ENCODE measurements at regions not wholly inside any gene's neighbourhood (a gene's known extent, or its start where the extent isn't known, plus 50 kb on each side); places are given as distances from the start of the nearest gene placed in this dataset.

- Histone ChIP-seq H3F3A (ENCODE audit: insufficient read depth) (no peaks in the 10 kb centered on the region), H4K20me1 (ENCODE audit: low read depth, low read length) (no peaks in the 10 kb centered on the region), H2AFZ (ENCODE audit: low read depth, low read length, severe bottlenecking) (no peak overlapping the region), H3K9me2 (replicated peaks; ENCODE audit: insufficient read depth, low read length) (no peaks in the 10 kb centered on the region), H3K27me3 (ENCODE audit: low read length) (no peaks in the 10 kb centered on the region), H3K79me2 (ENCODE audit: insufficient read depth, low read length) (no peaks in the 10 kb centered on the region), H3K36me3 (ENCODE audit: low read length) (no peaks in the 10 kb centered on the region), H3K4me2 (ENCODE audit: low read depth, low read length, poor library complexity, severe bottlenecking) (no peak overlapping the region), H3K9ac (ENCODE audit: low read length) (no peak overlapping the region), H3K4me3 (ENCODE audit: insufficient read depth, low read length, poor library complexity, severe bottlenecking) (no peak overlapping the region), H3K27ac (ENCODE audit: low read depth, low read length) (no peak overlapping the region), H3K9me3 (ENCODE audit: insufficient read depth, low read length) (no peaks in the 10 kb centered on the region)
- TF ChIP-seq EZH2phosphoT487 (conservative IDR thresholded peaks at IDR 0.05; ENCODE audit: low read length): no peak
- no peak for TF ChIP-seq CTCF (IDR thresholded peaks at IDR 0.05; ENCODE audit: insufficient read depth, low read length, poor library complexity, severe bottlenecking)
These were observed 1632.0 kb downstream of the PCDH9 start for GRCh38 chr13:65597839-65598818.

- H3K27me3 ChIP-seq (ENCODE audit: low read length): no peaks in the 10 kb centered on the region
- no peak overlapping the region for H3K9ac ChIP-seq (ENCODE audit: low read length)
- no peak overlapping the region for H2AFZ ChIP-seq (ENCODE audit: low read depth, low read length, severe bottlenecking)
- H3K9me2 ChIP-seq (replicated peaks; ENCODE audit: insufficient read depth, low read length): no peaks in the 10 kb centered on the region
- no peak overlapping the region for H3K4me2 ChIP-seq (ENCODE audit: low read depth, low read length, poor library complexity, severe bottlenecking)
- no peaks in the 10 kb centered on the region for H3K36me3 ChIP-seq (ENCODE audit: low read length)
- no peak overlapping the region for H3K27ac ChIP-seq (ENCODE audit: low read depth, low read length)
- H4K20me1 ChIP-seq (ENCODE audit: low read depth, low read length): no peaks in the 10 kb centered on the region
- no peaks in the 10 kb centered on the region for H3F3A ChIP-seq (ENCODE audit: insufficient read depth)
- no peak overlapping the region for H3K4me3 ChIP-seq (ENCODE audit: insufficient read depth, low read length, poor library complexity, severe bottlenecking)
- H3K79me2 ChIP-seq (ENCODE audit: insufficient read depth, low read length): no peaks in the 10 kb centered on the region
- TF ChIP-seq CTCF (IDR thresholded peaks at IDR 0.05; ENCODE audit: insufficient read depth, low read length, poor library complexity, severe bottlenecking) (no peak), EZH2phosphoT487 (conservative IDR thresholded peaks at IDR 0.05; ENCODE audit: low read length) (no peak)
- no peaks in the 10 kb centered on the region for H3K9me3 ChIP-seq (ENCODE audit: insufficient read depth, low read length)
These were observed 1634.2 kb downstream of the PCDH9 start for GRCh38 chr13:65595916-65596315.

GRCh38 chr13:65594298-65594781 is 1635.8 kb downstream of the PCDH9 start:
- H3K79me2 ChIP-seq (ENCODE audit: insufficient read depth, low read length): no peaks in the 10 kb centered on the region
- no peak overlapping the region for H3K27ac ChIP-seq (ENCODE audit: low read depth, low read length)
- H3K36me3 ChIP-seq (ENCODE audit: low read length): no peaks in the 10 kb centered on the region
- TF ChIP-seq CTCF (IDR thresholded peaks at IDR 0.05; ENCODE audit: insufficient read depth, low read length, poor library complexity, severe bottlenecking) (no peak), EZH2phosphoT487 (conservative IDR thresholded peaks at IDR 0.05; ENCODE audit: low read length) (no peak)
- H3K4me2 ChIP-seq (ENCODE audit: low read depth, low read length, poor library complexity, severe bottlenecking): no peak overlapping the region
- H3K9me2 ChIP-seq (replicated peaks; ENCODE audit: insufficient read depth, low read length): no peaks in the 10 kb centered on the region
- peak overlapping the region; percentile 48 for H2AFZ ChIP-seq (ENCODE audit: low read depth, low read length, severe bottlenecking)
- H3K4me3 ChIP-seq (ENCODE audit: insufficient read depth, low read length, poor library complexity, severe bottlenecking): no peak overlapping the region
- H3K9me3 ChIP-seq (ENCODE audit: insufficient read depth, low read length): no peaks in the 10 kb centered on the region
- no peaks in the 10 kb centered on the region for H4K20me1 ChIP-seq (ENCODE audit: low read depth, low read length)
- H3K9ac ChIP-seq (ENCODE audit: low read length): no peak overlapping the region
- no peaks in the 10 kb centered on the region for H3K27me3 ChIP-seq (ENCODE audit: low read length)
- H3F3A ChIP-seq (ENCODE audit: insufficient read depth): no peaks in the 10 kb centered on the region

All from SU-DHL-6 (cell line).